ENCODE measurements at regions not wholly inside any gene's neighbourhood (a gene's known extent, or its start where the extent isn't known, plus 50 kb on each side); places are given as distances from the start of the nearest gene placed in this dataset.
"Not testable (repeated sequence)": the region's sequence is repeated elsewhere in the genome, so short reads cannot be mapped to it uniquely, and the experiment has no call there.

- no peak for DNase-seq (ENCODE audit: low read depth)
Measured at GRCh38 chr19:28558783-28559182, 654.2 kb downstream of the UQCRFS1 start.

- DNase-seq (ENCODE audit: low read depth) = no peak
Measured at GRCh38 chr19:28556371-28556770, 656.6 kb downstream of the UQCRFS1 start.

GRCh38 chr19:28555317-28555716 lies 657.6 kb downstream of the UQCRFS1 start:
- no peak for DNase-seq (ENCODE audit: low read depth)

- DNase-seq (ENCODE audit: low read depth) = no peak
Measured at GRCh38 chr19:28554321-28555091, 658.4 kb downstream of the UQCRFS1 start.

DNA sequence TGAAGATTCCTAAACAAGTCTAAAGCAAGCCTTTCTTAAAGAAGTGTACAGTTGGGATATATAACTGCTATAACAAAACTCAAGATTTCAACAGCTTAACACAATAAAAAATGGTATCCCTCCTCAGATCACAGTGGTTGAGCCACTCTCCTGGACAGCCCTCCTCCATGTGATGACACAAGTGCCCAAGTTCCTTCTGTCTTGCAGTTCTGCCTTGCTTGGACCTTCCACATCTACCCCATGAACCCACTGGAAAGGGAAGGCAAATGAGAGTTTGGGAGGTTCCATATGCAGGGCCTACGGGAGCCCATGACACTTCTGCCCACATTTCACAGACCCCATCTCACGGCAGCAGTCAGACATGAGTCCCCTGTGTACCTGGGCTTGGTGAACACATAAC lies 659.2 kb downstream of the UQCRFS1 start:
- DNase-seq (ENCODE audit: low read depth) = no peak

DNA sequence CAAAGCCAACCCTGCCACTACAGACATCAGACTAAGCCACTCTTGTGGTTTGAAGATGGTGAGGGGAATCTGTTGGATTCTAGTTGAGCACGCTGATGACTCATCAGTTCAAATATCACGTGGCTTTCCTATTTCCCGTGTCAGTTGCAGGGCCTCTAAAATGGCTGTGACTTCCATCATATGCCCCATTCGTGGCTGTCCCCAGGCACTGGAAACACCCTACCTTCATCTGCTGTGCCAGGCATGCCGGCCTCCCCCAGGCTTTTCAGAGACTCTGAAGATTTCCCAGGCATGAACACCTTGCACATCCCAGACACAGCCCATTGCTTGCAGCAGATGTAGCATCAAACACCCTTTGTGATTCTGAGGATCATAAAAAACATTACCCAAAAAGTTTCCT lies 659.9 kb downstream of the UQCRFS1 start:
- no peak for DNase-seq (ENCODE audit: low read depth)

- DNase-seq (ENCODE audit: low read depth) = no peak
Measured at GRCh38 chr19:28549680-28550277, 663.2 kb downstream of the UQCRFS1 start.

GRCh38 chr19:28546148-28546685 lies 666.7 kb downstream of the UQCRFS1 start:
- no peak for DNase-seq (ENCODE audit: low read depth)

DNA sequence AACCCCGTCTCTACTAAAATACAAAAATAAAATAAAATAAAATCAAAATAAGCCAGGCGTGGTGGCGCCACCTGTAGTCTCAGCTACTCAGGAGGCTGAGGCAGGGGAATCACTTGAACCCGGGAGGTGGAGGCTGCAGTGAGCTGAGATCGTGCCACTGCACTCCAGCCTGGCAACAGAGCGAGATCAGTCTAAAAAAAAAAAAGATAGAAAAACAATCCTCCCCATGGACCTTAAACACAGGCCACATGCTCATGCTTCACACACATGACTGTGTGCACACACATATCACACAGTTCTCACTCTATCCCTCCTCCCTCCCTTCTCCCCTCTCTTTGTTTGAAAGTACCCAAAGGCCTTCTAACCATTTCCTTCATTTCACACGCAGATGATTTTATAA lies 667.6 kb downstream of the UQCRFS1 start:
- DNase-seq (ENCODE audit: low read depth) = not testable (repeated sequence)

DNA sequence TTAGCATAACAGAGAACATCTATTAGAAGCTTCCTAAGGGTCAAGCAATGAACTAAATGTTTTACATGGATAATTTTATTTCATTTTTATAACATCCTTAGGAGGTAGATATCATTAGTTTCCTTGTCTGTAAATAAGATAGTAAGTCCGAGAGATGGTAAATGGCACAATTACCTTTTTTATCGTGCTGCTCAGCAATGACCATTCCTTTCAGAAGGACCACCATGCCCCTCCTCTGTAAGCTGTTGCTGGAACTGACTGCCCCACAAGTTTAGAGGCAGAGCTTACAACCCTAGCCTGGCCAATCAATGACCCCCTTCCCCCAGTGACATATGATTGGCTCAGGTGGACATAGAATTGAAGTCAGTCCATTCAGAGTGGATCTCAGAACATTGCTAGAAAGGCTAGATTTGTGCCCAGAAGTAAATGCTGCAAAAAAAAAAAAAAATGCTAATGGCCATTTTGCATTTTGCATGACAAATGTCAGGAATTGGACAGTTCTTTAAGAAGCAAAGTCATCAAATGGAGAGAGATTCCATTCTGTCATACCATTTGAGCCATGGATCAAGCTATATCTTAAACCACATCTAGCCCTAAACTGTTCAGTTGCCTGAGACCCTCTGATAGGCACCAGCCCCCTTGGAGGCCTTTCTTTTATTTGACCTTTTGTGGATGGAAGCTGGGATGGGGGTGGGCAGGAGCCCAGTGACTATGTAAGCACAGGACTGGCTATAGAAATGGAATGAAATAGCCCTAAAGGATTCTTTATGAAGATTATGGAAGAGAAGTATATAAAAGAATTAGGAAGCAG lies 668.3 kb downstream of the UQCRFS1 start:
- no peak for DNase-seq (ENCODE audit: low read depth)

DNA sequence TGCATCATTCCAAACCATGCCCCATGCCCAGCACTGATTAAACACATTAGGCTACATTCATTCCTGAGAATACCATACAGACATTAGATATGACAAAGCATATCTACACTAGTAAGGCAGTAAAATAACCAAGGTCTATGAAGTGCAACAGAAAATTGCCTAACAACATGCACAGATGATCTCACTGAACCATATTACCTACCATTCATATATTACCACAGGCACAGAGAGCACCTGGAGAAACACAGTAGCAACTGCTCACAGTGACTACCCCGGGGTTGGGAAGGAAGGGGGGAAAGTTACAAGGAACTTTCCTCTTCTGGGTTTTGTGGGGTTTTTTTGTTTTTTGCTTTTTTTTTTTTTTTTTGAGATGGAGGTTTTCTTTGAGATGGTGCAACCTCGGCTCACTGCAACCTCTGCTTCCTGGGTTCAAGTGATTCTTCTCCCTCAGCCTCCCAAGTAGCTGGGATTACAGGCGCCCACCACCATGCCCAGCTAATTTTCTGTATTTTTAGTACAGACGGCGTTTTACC lies 669.6 kb downstream of the UQCRFS1 start:
- no peak for DNase-seq (ENCODE audit: low read depth)

DNA sequence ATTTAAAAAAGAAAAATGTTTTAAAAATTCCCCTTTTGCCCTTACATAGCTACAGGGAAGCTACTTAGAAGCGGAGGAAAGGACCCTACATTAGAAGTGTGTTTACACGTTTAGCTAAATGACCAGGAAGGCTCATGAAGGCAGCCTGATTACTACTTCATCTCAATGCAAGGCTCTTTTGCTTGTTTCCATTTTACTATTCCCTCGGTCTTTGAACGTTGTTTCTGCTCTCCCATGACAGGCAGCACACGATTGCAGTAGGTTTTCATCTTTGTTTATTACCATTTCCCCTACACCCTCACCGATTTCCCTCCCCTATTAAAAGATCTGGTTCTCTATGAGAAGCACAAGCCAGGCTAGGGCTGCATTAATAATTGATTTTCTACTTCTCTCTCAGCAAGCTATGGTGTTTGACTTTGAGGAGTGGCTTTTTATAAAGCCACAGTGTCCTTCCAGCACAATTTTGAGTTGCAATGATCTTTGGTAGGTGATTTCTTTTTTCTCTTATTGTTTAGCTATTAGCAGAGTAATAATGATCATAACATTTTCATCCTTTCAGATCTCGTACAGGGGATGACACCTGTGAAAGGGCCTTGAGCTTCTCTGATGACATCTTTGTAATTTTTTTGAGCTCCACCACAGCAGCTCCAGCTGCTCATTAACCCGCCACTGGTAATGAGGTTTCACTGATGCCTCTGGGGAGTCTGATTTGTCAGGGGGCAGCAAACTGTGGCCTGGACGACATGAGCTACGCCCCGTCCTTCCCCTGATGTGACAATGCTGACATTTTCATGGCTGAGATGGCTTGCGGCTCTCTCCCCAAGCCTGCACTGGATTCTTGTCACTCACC lies 670.3 kb downstream of the UQCRFS1 start:
- DNase-seq (ENCODE audit: low read depth) = no peak

GRCh38 chr19:28541602-28542393 lies 671.2 kb downstream of the UQCRFS1 start:
- no peak for DNase-seq (ENCODE audit: low read depth)

GRCh38 chr19:28541029-28541428 lies 671.9 kb downstream of the UQCRFS1 start:
- no peak for DNase-seq (ENCODE audit: low read depth)

- DNase-seq (ENCODE audit: low read depth) = not testable (repeated sequence)
Measured at GRCh38 chr19:28540385-28540784, 672.6 kb downstream of the UQCRFS1 start.

- no peak for DNase-seq (ENCODE audit: low read depth)
Measured at GRCh38 chr19:28539759-28540158, 673.2 kb downstream of the UQCRFS1 start.

DNA sequence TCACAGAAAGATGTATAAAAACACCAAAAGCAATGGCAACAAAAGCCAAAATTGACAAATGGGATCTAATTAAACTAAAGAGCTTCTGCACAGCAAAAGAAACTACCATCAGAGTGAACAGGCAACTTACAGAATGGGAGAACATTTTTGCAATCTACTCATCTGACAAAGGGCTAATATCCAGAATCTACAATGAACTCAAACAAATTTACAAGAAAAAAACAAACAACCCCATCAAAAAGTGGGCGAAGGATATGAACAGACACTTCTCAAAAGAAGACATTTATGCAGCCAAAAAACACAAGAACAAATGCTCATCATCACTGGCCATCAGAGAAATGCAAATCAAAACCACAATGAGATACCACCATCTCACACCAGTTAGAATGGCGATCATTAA lies 674.4 kb downstream of the UQCRFS1 start:
- not testable (repeated sequence) for DNase-seq (ENCODE audit: low read depth)

DNA sequence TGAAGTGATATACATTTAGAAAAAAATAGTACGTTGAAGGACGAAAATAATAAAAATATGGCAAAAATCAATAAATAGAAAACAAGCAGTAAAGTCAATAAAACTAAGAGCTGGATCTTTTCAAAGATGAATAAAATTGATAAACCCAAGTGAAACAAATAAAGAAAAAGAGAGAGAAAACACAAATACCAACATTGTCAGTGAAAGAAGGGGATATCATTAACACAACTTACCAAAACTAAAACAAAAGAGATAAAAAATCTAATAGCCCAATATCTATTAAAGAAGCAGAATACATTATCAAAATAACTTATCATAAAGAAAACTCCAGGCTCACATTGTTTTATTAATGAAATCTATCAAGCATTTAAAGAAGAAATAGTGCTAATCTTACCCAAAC lies 675.1 kb downstream of the UQCRFS1 start:
- no peak for DNase-seq (ENCODE audit: low read depth)

DNA sequence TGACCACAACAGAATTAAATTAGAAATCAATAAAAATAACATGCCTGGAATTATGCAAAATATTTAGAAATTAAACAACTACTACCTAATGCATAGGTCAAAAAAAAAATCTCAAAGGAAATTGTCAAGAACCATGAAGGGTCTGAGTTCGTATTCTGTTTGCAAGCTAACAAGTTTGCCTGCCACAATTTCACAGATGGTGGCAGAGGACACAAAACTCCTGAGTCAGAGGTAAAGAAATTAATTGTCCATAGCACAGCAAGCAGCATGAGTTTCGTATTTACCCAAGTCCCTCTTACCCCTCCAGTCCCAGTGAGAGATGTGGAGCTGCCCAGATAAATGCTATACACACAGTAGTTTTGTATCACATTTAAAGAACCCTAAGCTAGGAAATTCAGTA lies 675.9 kb downstream of the UQCRFS1 start:
- DNase-seq (ENCODE audit: low read depth) = no peak

GRCh38 chr19:28535352-28535775 lies 677.6 kb downstream of the UQCRFS1 start:
- no peak for DNase-seq (ENCODE audit: low read depth)

All from activated T-helper 9 cell treated with anti-CD3 and anti-CD28 coated beads, Interleukin-2, amount 50 U/mL, for 16 hours (primary cell).